ENCODE measurements at regions not wholly inside any gene's neighbourhood (a gene's known extent, or its start where the extent isn't known, plus 50 kb on each side); places are given as distances from the start of the nearest gene placed in this dataset.

- Histone ChIP-seq H2AFZ (ENCODE audit: low read depth, low read length) (no peak overlapping the region), H3K4me2 (ENCODE audit: low read length) (no peak overlapping the region), H4K20me1 (ENCODE audit: insufficient read depth, low read length) (no peaks in the 10 kb centered on the region), H3K27me3 (ENCODE audit: low read depth, low read length) (no peaks in the 10 kb centered on the region), H3K9me3 (ENCODE audit: insufficient read depth, low read length) (no peaks in the 10 kb centered on the region), H3K36me3 (replicated peaks; ENCODE audit: low read depth, low read length) (no peaks in the 10 kb centered on the region), H3K4me1 (ENCODE audit: low read length) (no peaks in the 10 kb centered on the region), H3K79me2 (ENCODE audit: low read length) (no peaks in the 10 kb centered on the region), H3K9ac (ENCODE audit: low read length) (no peak overlapping the region), H3K4me3 (ENCODE audit: low read length) (no peak overlapping the region), H3K27ac (ENCODE audit: low read length) (no peak overlapping the region)
- TF ChIP-seq, protein P1, sequence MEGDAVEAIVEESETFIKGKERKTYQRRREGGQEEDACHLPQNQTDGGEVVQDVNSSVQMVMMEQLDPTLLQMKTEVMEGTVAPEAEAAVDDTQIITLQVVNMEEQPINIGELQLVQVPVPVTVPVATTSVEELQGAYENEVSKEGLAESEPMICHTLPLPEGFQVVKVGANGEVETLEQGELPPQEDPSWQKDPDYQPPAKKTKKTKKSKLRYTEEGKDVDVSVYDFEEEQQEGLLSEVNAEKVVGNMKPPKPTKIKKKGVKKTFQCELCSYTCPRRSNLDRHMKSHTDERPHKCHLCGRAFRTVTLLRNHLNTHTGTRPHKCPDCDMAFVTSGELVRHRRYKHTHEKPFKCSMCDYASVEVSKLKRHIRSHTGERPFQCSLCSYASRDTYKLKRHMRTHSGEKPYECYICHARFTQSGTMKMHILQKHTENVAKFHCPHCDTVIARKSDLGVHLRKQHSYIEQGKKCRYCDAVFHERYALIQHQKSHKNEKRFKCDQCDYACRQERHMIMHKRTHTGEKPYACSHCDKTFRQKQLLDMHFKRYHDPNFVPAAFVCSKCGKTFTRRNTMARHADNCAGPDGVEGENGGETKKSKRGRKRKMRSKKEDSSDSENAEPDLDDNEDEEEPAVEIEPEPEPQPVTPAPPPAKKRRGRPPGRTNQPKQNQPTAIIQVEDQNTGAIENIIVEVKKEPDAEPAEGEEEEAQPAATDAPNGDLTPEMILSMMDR (IDR thresholded peaks at IDR 0.05; ENCODE audit: low read depth, low read length) = no peak
These were observed 99.6 kb upstream of the AUTS2 start for GRCh38 chr7:69498671-69499070.

DNA sequence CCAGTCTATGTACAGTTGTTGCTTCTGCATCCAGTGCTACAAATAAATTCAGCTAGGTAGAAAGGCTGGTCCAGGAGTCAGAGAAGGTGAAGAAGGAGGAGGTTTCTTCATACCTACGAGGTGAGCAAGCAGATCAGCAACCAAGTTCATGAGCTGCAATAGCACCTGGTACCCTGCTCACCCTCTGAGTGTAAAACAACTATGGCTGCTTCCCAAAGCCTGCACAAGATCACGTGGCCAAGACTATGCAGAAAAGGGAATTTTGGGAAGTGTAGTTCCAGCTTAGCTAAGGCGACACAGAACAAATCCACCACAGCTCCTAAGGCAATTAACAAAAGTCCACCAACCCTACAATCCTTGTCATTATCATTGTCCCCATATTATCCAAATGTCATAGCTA is 95.9 kb upstream of the AUTS2 start:
- TF ChIP-seq EZH2phosphoT487 (IDR thresholded peaks at IDR 0.05; ENCODE audit: low read depth) = no peak
- TF ChIP-seq, protein P1 (IDR thresholded peaks at IDR 0.05; ENCODE audit: low read depth, low read length) = no peak
- Histone ChIP-seq H2AFZ (ENCODE audit: low read depth, low read length) (no peak overlapping the region), H3K79me2 (ENCODE audit: low read length) (no peaks in the 10 kb centered on the region)

GRCh38 chr7:69504733-69505420 is 93.4 kb upstream of the AUTS2 start:
- no peak for TF ChIP-seq EZH2phosphoT487 (IDR thresholded peaks at IDR 0.05; ENCODE audit: low read depth)
- TF ChIP-seq, protein P1 (IDR thresholded peaks at IDR 0.05; ENCODE audit: low read depth, low read length) = no peak
- H2AFZ ChIP-seq (ENCODE audit: low read depth, low read length) = no peak overlapping the region
- no peaks in the 10 kb centered on the region for H3K4me1 ChIP-seq (ENCODE audit: low read length)
- no peaks in the 10 kb centered on the region for H3K36me3 ChIP-seq (replicated peaks; ENCODE audit: low read depth, low read length)
- H3K27me3 ChIP-seq (ENCODE audit: low read depth, low read length) = no peaks in the 10 kb centered on the region
- H3K4me3 ChIP-seq (ENCODE audit: low read length) = no peak overlapping the region
- no peak overlapping the region for H3K27ac ChIP-seq (ENCODE audit: low read length)
- no peak overlapping the region for H3K4me2 ChIP-seq (ENCODE audit: low read length)
- H3K9ac ChIP-seq (ENCODE audit: low read length) = no peak overlapping the region
- no peaks in the 10 kb centered on the region for H3K79me2 ChIP-seq (ENCODE audit: low read length)
- H4K20me1 ChIP-seq (ENCODE audit: insufficient read depth, low read length) = no peaks in the 10 kb centered on the region
- no peaks in the 10 kb centered on the region for H3K9me3 ChIP-seq (ENCODE audit: insufficient read depth, low read length)

More for the DNA sequence above, 95.9 kb upstream of the AUTS2 start:
- H3K27ac ChIP-seq (ENCODE audit: low read length) = no peak overlapping the region
- H3K4me2 ChIP-seq (ENCODE audit: low read length) = no peak overlapping the region
- no peaks in the 10 kb centered on the region for H4K20me1 ChIP-seq (ENCODE audit: insufficient read depth, low read length)
- no peak overlapping the region for H3K4me3 ChIP-seq (ENCODE audit: low read length)
- no peak overlapping the region for H3K9ac ChIP-seq (ENCODE audit: low read length)
- H3K9me3 ChIP-seq (ENCODE audit: insufficient read depth, low read length) = no peaks in the 10 kb centered on the region
- H3K4me1 ChIP-seq (ENCODE audit: low read length) = no peaks in the 10 kb centered on the region
- H3K27me3 ChIP-seq (ENCODE audit: low read depth, low read length) = no peaks in the 10 kb centered on the region
- H3K36me3 ChIP-seq (replicated peaks; ENCODE audit: low read depth, low read length) = no peaks in the 10 kb centered on the region

DNA sequence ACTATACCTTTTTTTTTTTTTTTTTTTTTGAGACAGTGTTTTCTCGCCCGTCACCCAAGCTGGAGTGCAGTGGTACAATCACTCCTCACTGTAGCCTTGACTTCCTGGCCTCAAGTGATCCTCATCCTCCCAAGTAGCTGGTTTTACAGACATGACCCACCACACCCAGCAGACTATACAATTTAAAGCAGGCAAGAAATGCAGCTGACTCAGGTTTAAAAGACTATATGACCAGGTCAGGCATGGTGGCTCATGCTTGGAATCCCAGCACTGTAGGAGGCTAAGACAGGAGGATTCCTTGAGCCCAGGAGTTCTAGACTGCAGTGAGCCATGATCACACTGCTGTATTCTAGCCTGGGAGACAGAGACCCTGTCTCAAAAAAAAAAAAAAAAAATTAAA is 89.5 kb upstream of the AUTS2 start:
- Histone ChIP-seq H3K27ac (ENCODE audit: low read length) (no peak overlapping the region), H3K9ac (ENCODE audit: low read length) (no peak overlapping the region), H3K27me3 (ENCODE audit: low read depth, low read length) (no peaks in the 10 kb centered on the region), H2AFZ (ENCODE audit: low read depth, low read length) (no peak overlapping the region), H3K4me2 (ENCODE audit: low read length) (no peak overlapping the region), H3K4me3 (ENCODE audit: low read length) (no peak overlapping the region), H3K79me2 (ENCODE audit: low read length) (no peaks in the 10 kb centered on the region), H3K36me3 (replicated peaks; ENCODE audit: low read depth, low read length) (no peaks in the 10 kb centered on the region), H3K9me3 (ENCODE audit: insufficient read depth, low read length) (no peaks in the 10 kb centered on the region), H4K20me1 (ENCODE audit: insufficient read depth, low read length) (no peaks in the 10 kb centered on the region), H3K4me1 (ENCODE audit: low read length) (no peaks in the 10 kb centered on the region)
- TF ChIP-seq EZH2phosphoT487 (IDR thresholded peaks at IDR 0.05; ENCODE audit: low read depth) = no peak
- TF ChIP-seq, protein P1 (IDR thresholded peaks at IDR 0.05; ENCODE audit: low read depth, low read length) = no peak

All from OCI-LY3 (cell line).